Fibroblast of pulmonary artery (primary cell): ENCODE measurements at regions not wholly inside any gene's neighbourhood (a gene's known extent, or its start where the extent isn't known, plus 50 kb on each side); places are given as distances from the start of the nearest gene placed in this dataset.
"Not testable (repeated sequence)": the region's sequence is repeated elsewhere in the genome, so short reads cannot be mapped to it uniquely, and the experiment has no call there.

Experiments used
- DNase-seq: peaks from one replicate; pipeline ENCODE4 v3.0.0-alpha.2; 2010; ENCODE audit warnings: low read depth
- H3K4me3 ChIP-seq: replicated peaks from 2 replicates; pipeline ENCODE4 v1.5.1; 2011; ENCODE audit warnings: low read depth, mild to moderate bottlenecking, control low read depth, low read length, moderate library complexity
- TF ChIP-seq, protein P1 (sequence below): IDR thresholded peaks from 2 replicates; pipeline ENCODE4 v1.5.1; 2011; ENCODE audit warnings: mild to moderate bottlenecking, control low read depth, low read length, inconsistent platforms; ENCODE audit errors: missing control alignments

DNA sequence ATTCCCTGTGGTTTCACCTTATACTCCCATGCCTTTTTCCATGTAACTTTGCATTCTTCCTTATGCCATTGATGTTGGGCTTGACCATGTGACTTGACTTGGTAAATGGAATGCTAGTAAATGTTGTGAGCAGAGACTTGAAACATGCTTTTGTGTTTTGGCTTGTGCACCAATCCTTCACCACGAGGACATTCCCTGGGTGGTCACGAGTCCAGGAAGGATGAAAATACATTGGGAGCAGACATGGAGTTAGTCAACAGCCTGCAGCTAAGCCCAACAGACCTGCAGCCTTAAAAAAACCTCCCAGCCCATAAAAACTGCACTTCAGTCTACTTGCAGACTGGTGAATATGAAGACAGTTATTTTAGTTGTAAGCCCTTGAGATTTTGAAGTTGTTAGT lies 116.5 kb upstream of the SPATS2L start:
- TF ChIP-seq, protein P1, sequence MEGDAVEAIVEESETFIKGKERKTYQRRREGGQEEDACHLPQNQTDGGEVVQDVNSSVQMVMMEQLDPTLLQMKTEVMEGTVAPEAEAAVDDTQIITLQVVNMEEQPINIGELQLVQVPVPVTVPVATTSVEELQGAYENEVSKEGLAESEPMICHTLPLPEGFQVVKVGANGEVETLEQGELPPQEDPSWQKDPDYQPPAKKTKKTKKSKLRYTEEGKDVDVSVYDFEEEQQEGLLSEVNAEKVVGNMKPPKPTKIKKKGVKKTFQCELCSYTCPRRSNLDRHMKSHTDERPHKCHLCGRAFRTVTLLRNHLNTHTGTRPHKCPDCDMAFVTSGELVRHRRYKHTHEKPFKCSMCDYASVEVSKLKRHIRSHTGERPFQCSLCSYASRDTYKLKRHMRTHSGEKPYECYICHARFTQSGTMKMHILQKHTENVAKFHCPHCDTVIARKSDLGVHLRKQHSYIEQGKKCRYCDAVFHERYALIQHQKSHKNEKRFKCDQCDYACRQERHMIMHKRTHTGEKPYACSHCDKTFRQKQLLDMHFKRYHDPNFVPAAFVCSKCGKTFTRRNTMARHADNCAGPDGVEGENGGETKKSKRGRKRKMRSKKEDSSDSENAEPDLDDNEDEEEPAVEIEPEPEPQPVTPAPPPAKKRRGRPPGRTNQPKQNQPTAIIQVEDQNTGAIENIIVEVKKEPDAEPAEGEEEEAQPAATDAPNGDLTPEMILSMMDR = no peak
- no peak for DNase-seq

DNA sequence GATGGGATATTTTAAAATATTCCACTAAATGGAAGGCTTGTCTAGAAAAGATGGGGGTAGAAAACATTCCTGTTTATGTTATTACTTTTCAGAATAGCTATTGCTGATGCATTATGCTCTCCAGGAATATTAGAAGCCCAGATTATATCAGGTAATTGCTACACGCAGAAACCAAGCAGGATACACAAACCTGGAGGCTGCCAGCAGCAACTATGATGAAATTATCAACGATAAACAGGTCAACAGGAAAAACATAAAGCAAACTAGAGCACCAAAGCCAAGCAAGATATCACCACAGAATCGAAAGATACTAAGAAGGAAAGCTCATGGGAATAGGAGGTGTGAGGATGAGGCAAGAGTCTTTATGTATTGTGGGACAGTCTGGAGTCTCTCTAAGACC lies 113.2 kb upstream of the SPATS2L start:
- H3K4me3 ChIP-seq = no peak overlapping the region
- no peak for DNase-seq
- TF ChIP-seq, protein P1 = no peak

More for the DNA sequence above, 116.5 kb upstream of the SPATS2L start:
- H3K4me3 ChIP-seq = no peak overlapping the region

DNA sequence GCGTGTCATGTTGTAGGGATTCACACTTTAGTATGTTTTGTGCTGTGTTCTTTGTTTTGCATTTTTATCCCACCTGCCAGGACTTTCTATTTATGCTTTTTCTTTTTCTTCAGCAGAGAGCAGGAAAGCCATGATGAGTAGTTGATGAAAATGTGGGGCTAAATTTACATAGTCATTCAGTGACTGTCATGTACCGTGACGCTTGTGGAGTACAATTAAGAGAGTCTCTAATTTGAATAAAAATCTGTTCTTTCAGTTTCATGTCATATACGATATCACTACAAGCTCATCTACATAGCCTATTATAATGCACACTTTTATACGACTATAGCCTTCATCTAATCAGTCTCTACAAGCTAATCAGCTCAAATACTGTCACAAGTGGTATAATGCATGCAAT lies 112.7 kb upstream of the SPATS2L start:
- TF ChIP-seq, protein P1 = no peak
- no peak for DNase-seq
- H3K4me3 ChIP-seq = no peak overlapping the region

DNA sequence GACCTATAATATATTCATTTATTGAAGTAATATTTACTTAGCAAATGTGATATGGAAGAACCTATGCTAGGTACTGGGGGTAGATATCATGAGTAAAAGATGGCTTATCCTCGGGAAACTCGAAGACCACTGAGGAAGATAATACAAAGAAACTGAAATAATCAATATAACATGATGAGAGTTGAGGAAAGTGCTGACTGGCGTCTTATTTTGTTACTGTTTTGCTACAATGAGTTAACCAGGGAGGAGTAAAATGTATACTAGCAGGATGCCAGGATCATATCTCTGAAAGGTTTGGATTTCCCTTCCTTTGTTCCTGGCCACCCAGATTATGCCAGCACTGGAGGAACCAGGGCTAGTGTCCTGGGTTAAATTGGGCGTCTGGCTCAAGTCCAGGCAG lies 111.7 kb upstream of the SPATS2L start:
- H3K4me3 ChIP-seq = no peak overlapping the region
- TF ChIP-seq, protein P1 = no peak
- no peak for DNase-seq

DNA sequence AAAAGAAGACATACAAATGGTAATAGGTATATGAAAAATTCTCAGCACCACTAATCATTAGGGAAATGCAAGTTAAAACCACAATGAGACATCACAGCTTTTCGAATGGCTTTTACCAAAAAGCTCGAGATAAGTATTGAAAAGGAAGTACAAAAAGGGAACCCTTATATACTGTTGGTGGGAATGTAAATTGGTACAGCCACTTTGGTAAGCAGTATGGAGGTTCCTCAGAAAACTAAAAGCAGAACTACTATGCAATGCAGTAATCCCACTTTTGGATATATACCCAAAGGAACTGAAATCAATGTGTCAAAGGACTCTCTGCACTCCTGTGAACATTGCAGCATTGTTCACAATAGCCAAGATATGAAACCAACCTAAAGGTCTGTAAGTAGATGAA lies 107.5 kb upstream of the SPATS2L start:
- no peak overlapping the region for H3K4me3 ChIP-seq
- TF ChIP-seq, protein P1 = no peak
- DNase-seq = no peak

DNA sequence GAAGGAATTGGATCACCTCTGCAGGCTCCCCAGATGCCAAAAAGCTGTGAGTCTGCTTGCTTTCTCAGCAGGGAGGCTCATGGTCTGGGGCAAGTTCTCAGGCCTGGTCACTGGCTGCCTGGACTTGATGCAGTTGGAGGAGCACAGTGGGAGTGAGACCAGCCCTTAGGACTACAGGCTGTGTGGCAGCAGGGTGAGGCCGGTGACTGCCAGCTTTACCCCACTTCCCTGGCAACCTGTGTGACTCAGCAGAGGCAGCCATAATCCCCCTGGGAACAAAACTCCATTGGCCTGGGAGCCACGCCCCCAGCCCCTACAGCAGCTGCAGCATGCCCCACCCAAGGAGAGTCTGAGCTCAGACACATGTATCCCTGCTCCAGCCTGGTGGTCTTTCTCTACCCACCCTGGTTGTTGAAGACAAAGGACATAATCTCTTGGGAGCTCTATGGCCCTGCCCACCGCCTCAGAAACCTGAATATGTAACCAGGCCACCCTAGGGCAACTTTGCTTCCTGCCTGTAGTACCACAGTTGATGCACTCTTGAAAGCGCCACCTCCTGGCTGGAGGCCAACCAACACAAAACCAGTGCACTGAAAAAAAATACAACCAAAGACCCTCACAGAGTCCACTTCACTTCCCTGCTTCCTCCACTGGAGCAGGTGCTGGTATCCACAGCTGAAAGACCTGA lies 106.8 kb upstream of the SPATS2L start:
- TF ChIP-seq, protein P1 = no peak
- H3K4me3 ChIP-seq = no peak overlapping the region
- no peak for DNase-seq

DNA sequence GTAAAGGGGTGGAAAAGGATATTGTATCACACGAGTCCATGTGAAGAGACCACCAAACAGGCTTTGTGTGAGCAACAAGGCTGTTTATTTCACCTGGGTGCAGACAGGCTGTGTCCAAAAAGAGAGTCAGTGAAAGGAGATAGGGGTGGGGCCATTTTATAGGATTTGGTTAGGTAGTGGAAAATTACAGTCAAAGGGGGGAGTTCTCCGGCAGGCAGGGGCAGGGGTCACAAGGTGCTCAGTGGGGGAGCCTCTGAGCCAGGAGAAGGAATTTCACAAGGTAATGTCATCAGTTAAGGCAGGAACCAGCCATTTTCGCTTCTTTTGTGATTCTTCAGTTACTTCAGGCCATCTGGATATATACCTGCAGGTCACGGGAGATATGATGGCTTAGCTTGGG lies 104.7 kb upstream of the SPATS2L start:
- not testable (repeated sequence) for DNase-seq, H3K4me3 ChIP-seq
